Lower leg skin (tissue), 3 donors: ENCODE measurements at regions not wholly inside any gene's neighbourhood (a gene's known extent, or its start where the extent isn't known, plus 50 kb on each side); places are given as distances from the start of the nearest gene placed in this dataset.

Source experiments
- POLR2A ChIP-seq, 2 donors: fragments of 450-650 bp; IDR thresholded peaks; one replicate each; pipeline ENCODE4 v1.6.1; 2016 to 2017; ENCODE audit warnings: antibody characterized with exemption in 2 of 2, mild to moderate bottlenecking in 1 of 2, moderate library complexity in 1 of 2
- TF ChIP-seq, protein P1 (sequence below), 3 donors: fragments of 450-650 bp; IDR thresholded peaks; one replicate each; pipeline ENCODE4 v1.5.1; 2016; ENCODE audit warnings: antibody characterized with exemption in 3 of 3, mild to moderate bottlenecking in 3 of 3, moderate library complexity in 2 of 3

DNA sequence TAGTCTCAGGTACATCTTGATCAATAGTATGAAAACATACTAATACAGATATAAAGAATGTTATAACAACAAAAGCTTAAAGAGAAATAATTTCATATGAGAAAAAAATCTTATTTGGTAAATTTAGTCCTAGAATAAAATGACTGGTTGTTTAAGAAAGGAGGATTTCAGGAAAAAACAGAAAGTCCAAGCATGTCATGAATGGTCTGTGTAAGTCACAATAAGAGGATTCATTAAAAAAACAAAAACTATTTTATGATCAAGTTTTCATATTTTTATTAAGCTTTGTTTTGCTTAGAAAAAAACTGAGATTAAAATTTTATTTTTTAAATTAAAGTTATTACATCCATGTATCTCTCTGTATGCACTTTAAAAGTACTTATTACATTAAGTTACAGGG, 353.9 kb upstream of the SPHKAP start:
- TF ChIP-seq, protein P1, sequence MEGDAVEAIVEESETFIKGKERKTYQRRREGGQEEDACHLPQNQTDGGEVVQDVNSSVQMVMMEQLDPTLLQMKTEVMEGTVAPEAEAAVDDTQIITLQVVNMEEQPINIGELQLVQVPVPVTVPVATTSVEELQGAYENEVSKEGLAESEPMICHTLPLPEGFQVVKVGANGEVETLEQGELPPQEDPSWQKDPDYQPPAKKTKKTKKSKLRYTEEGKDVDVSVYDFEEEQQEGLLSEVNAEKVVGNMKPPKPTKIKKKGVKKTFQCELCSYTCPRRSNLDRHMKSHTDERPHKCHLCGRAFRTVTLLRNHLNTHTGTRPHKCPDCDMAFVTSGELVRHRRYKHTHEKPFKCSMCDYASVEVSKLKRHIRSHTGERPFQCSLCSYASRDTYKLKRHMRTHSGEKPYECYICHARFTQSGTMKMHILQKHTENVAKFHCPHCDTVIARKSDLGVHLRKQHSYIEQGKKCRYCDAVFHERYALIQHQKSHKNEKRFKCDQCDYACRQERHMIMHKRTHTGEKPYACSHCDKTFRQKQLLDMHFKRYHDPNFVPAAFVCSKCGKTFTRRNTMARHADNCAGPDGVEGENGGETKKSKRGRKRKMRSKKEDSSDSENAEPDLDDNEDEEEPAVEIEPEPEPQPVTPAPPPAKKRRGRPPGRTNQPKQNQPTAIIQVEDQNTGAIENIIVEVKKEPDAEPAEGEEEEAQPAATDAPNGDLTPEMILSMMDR (IDR thresholded peaks at IDR 0.05): no peak
- TF ChIP-seq POLR2A (IDR thresholded peaks at IDR 0.05): no peak
